HCT116 (cell line): ENCODE measurements at regions not wholly inside any gene's neighbourhood (a gene's known extent, or its start where the extent isn't known, plus 50 kb on each side); places are given as distances from the start of the nearest gene placed in this dataset.

Source experiments
- ATAC-seq: fragments of 200-7000 bp; cut with Tn5 transposase; 2 replicates; pipeline ENCODE4 v1.9.1; 2020; ENCODE audit warnings: mild to moderate bottlenecking, moderate library complexity
- BruUV-seq: library from RNA; stranded (reverse); fragments of 400-500 nt; replicated peaks from 2 replicates; lab custom pipeline; 2021; lab: Mats Ljungman, UMichigan
- CTCF ChIA-PET: fragments of 300-600 bp; sonication (Branson Sonifier 250); formaldehyde crosslinking; loops from one replicate; lab custom pipeline; 2021; ENCODE audit warnings: antibody characterized with exemption; lab: Charles Lee
- POLR2A ChIA-PET: fragments of 300-600, 350-600 bp; sonication (Branson Sonifier 250); formaldehyde crosslinking; loops from one replicate; lab custom pipeline; 2021; ENCODE audit warnings: antibody characterized with exemption; lab: Charles Lee
- RAD21 ChIA-PET, 2 experiments: fragments of 300-600 bp; sonication (Branson Sonifier 250); formaldehyde crosslinking; loops; one replicate each; lab custom pipeline; 2023; ENCODE audit warnings: low total read pairs in 2 of 2; ENCODE audit not compliant: uncharacterized antibody in 2 of 2, unreplicated experiment in 2 of 2, low non-redundant PET in 1 of 2; lab: Charles Lee
- DNase-seq: peaks from one replicate; pipeline ENCODE4 v3.0.0-alpha.2; 2010; ENCODE audit warnings: low read depth, low spot score
- H2AFZ ChIP-seq: fragments of 200-600 bp; shearing (Covaris generic), sonication (generic); 2 replicates; pipeline ENCODE4 v1.6.1; 2017; ENCODE audit warnings: low read depth, mixed run types, mixed read lengths, antibody characterized with exemption, low read length; ENCODE audit not compliant: poor library complexity, severe bottlenecking
- H3K27ac ChIP-seq: 2 replicates; pipeline ENCODE4 v1.5.1; 2012; ENCODE audit warnings: low read depth, low read length
- H3K27me3 ChIP-seq: fragments of 200-600 bp; sonication (generic); 2 replicates; pipeline ENCODE4 v1.6.1; 2016; ENCODE audit warnings: mixed run types, low read length, mixed read lengths; ENCODE audit not compliant: insufficient read depth
- H3K36me3 ChIP-seq, 2 experiments: fragments of 200-500 bp in 1 of 2; fragments of 200-600 bp in 1 of 2; sonication (Bioruptor generic) in 1 of 2; sonication (generic) in 1 of 2; 2 replicates each; pipeline versions ENCODE4 v1.5.1 to v1.6.1; 2014 to 2016; ENCODE audit warnings: low read length in 2 of 2, inconsistent platforms in 1 of 2, mixed read lengths in 1 of 2, mixed run types in 1 of 2; ENCODE audit not compliant: insufficient read depth in 2 of 2, control insufficient read depth in 1 of 2
- H3K4me1 ChIP-seq, 2 experiments: fragments of 200-600 bp in 1 of 2; sonication (generic) in 1 of 2; 2 replicates each; pipeline versions ENCODE4 v1.5.1 to v1.6.1; 2012 to 2017; ENCODE audit warnings: low read length in 2 of 2, inconsistent platforms in 1 of 2, mild to moderate bottlenecking in 1 of 2, mixed read lengths in 1 of 2, mixed run types in 1 of 2, moderate library complexity in 1 of 2; ENCODE audit not compliant: insufficient read depth in 2 of 2, control insufficient read depth in 1 of 2
- H3K4me2 ChIP-seq: fragments of 200-600 bp; sonication (generic); 2 replicates; pipeline ENCODE4 v1.6.1; 2017; ENCODE audit warnings: mixed run types, low read length, mixed read lengths
- H3K4me3 ChIP-seq, 2 experiments: fragments of 200-600 bp in 1 of 2; sonication (generic) in 1 of 2; replicated peaks in 1 of 2; 2 replicates each; pipeline ENCODE4 v1.5.1; 2011 to 2016; ENCODE audit warnings: low read length in 2 of 2, control low read depth in 1 of 2, low read depth in 1 of 2, mild to moderate bottlenecking in 1 of 2, mixed read lengths in 1 of 2, mixed run types in 1 of 2
- H3K79me2 ChIP-seq: fragments of 200-600 bp; sonication (generic); 2 replicates; pipeline ENCODE4 v1.6.1; 2017; ENCODE audit warnings: mild to moderate bottlenecking, mixed run types, low read length, moderate library complexity, mixed read lengths; ENCODE audit not compliant: insufficient read depth
- H3K9ac ChIP-seq: fragments of 200-600 bp; sonication (generic); 2 replicates; pipeline ENCODE4 v1.6.1; 2016; ENCODE audit warnings: low read length, mixed read lengths
- H3K9me2 ChIP-seq: fragments of 200-600 bp; sonication (generic), shearing (Covaris generic); 2 replicates; pipeline ENCODE4 v1.6.1; 2017; ENCODE audit warnings: mixed run types, mild to moderate bottlenecking, moderate library complexity; ENCODE audit not compliant: insufficient read depth
- H3K9me3 ChIP-seq, 2 experiments: fragments of 200-500 bp in 1 of 2; fragments of 200-600 bp in 1 of 2; sonication (Bioruptor generic) in 1 of 2; sonication (generic) in 1 of 2; 2 replicates each; pipeline ENCODE4 v1.6.1; 2014 to 2017; ENCODE audit warnings: low read length in 2 of 2, mixed read lengths in 2 of 2, inconsistent platforms in 1 of 2, low read depth in 1 of 2, mild to moderate bottlenecking in 1 of 2, mixed run types in 1 of 2, moderate library complexity in 1 of 2; ENCODE audit not compliant: control insufficient read depth in 1 of 2, insufficient read depth in 1 of 2
- H4K20me1 ChIP-seq: fragments of 200-600 bp; sonication (generic), shearing (Covaris generic); 2 replicates; pipeline ENCODE4 v1.6.1; 2017; ENCODE audit warnings: mixed run types, mild to moderate bottlenecking, moderate library complexity; ENCODE audit not compliant: insufficient read depth
- CBX3 ChIP-seq: IDR thresholded peaks from 2 replicates; pipeline ENCODE4 v1.6.1; 2012; ENCODE audit warnings: low read depth
- CTCF ChIP-seq, 3 experiments: fragments of 200-600 bp in 1 of 3; sonication (generic) in 1 of 3; IDR thresholded peaks in 2 of 3; conservative IDR thresholded peaks in 1 of 3; 2 replicates each; pipeline ENCODE4 v1.5.1; 2012 to 2017; ENCODE audit warnings: low read depth in 2 of 3, low read length in 2 of 3, antibody characterized with exemption in 1 of 3, borderline replicate concordance in 1 of 3, control low read depth in 1 of 3, mild to moderate bottlenecking in 1 of 3, mixed read lengths in 1 of 3, mixed run types in 1 of 3, moderate library complexity in 1 of 3; ENCODE audit not compliant: insufficient read depth in 1 of 3
- RAD21 ChIP-seq: IDR thresholded peaks from 2 replicates; pipeline ENCODE4 v1.6.1; 2012; ENCODE audit warnings: low read depth, mild to moderate bottlenecking
- SIN3A ChIP-seq: IDR thresholded peaks from 2 replicates; pipeline ENCODE4 v1.6.1; 2012; ENCODE audit warnings: low read depth
- SP1 ChIP-seq: IDR thresholded peaks from 2 replicates; pipeline ENCODE4 v1.6.1; 2012; ENCODE audit warnings: low read depth
- SRF ChIP-seq: IDR thresholded peaks from 2 replicates; pipeline ENCODE4 v1.6.1; 2012; ENCODE audit warnings: low read depth
- ZNF274 ChIP-seq: fragments of 200-500 bp; sonication (Bioruptor generic); IDR thresholded peaks from 2 replicates; pipeline ENCODE4 v1.6.1; 2014; ENCODE audit warnings: mild to moderate bottlenecking, low read depth, low read length, inconsistent platforms
- intact Hi-C: fragments of 100-400 bp; cut with micrococcal nuclease; formaldehyde crosslinking; loops from 2 replicates; pipeline ENCODE4 v1.10.0; 2022
- TF ChIP-seq, protein P1 (sequence below): IDR thresholded peaks from 2 replicates; pipeline ENCODE4 v1.6.1; 2012; ENCODE audit warnings: low read depth
- TF ChIP-seq, protein P2 (sequence below): IDR thresholded peaks from 2 replicates; pipeline ENCODE4 v1.6.1; 2012
- TF ChIP-seq, protein P3 (sequence below): IDR thresholded peaks from 2 replicates; pipeline ENCODE4 v1.6.1; 2012

DNA sequence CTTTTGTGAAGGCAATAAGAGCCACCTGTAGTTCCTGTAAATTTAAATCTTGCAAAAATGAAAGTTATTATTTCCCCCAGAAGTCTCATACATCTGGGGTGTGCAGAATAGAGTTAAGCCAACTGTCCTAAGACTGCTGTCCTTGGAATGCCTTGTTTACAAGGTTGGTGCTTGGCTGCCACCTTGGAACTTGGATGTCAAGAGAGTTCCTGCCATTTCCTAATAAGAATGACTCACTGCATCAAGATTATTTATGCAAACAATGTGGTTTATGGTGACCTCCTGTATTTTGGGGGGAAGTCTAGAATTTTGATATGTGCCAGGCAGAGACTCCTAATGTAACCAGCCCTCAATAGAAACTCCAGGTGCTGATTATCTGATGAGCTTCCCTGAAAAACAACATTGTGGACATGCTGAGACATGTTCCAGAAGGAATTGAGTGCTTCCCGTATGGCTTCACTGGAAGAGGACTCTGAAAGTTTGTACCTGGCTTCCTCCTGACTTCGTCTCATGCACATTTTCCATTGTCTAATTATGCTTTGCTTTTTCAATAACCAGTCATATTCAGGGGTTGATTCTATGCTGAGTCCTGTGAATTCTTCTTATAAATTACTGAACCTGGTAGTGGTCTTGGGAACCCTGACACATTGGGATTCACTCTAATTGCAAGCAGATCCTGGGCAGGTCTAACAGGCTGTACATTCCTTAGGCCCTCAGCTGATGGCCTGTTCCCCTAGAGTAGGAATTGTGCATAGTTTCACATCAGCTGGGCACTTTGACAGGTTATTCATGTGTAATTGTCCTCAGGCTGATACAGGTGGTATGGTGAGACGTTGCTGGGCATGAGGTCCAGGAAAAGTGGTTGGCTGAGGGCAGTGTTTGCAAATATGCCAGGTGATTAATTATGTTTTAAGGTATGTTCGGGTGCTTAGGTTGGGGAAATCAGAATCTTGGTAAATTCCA lies 1370.7 kb upstream of the TMEM132C start:
- TF ChIP-seq, protein P1, sequence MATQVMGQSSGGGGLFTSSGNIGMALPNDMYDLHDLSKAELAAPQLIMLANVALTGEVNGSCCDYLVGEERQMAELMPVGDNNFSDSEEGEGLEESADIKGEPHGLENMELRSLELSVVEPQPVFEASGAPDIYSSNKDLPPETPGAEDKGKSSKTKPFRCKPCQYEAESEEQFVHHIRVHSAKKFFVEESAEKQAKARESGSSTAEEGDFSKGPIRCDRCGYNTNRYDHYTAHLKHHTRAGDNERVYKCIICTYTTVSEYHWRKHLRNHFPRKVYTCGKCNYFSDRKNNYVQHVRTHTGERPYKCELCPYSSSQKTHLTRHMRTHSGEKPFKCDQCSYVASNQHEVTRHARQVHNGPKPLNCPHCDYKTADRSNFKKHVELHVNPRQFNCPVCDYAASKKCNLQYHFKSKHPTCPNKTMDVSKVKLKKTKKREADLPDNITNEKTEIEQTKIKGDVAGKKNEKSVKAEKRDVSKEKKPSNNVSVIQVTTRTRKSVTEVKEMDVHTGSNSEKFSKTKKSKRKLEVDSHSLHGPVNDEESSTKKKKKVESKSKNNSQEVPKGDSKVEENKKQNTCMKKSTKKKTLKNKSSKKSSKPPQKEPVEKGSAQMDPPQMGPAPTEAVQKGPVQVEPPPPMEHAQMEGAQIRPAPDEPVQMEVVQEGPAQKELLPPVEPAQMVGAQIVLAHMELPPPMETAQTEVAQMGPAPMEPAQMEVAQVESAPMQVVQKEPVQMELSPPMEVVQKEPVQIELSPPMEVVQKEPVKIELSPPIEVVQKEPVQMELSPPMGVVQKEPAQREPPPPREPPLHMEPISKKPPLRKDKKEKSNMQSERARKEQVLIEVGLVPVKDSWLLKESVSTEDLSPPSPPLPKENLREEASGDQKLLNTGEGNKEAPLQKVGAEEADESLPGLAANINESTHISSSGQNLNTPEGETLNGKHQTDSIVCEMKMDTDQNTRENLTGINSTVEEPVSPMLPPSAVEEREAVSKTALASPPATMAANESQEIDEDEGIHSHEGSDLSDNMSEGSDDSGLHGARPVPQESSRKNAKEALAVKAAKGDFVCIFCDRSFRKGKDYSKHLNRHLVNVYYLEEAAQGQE, result no peak
- TF ChIP-seq CBX3 (no peak), SRF (no peak), RAD21 (no peak), SIN3A (no peak), CTCF (IDR thresholded peaks at IDR 0.05 in 2 of 3, conservative IDR thresholded peaks at IDR 0.05 in 1 of 3; ENCODE audit: borderline replicate concordance in 1 of 3, insufficient read depth in 1 of 3, low read depth in 2 of 3, low read length in 2 of 3) (no peak), ZNF274 (no peak), SP1 (no peak)
- TF ChIP-seq, protein P2, sequence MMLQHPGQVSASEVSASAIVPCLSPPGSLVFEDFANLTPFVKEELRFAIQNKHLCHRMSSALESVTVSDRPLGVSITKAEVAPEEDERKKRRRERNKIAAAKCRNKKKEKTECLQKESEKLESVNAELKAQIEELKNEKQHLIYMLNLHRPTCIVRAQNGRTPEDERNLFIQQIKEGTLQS, result no peak
- TF ChIP-seq, protein P3, sequence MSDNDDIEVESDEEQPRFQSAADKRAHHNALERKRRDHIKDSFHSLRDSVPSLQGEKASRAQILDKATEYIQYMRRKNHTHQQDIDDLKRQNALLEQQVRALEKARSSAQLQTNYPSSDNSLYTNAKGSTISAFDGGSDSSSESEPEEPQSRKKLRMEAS, result no peak
- TF ChIP-seq, all 23 proteins: peak for 0
- H3K36me3 ChIP-seq, result no peaks in the 10 kb centered on the region
- H3K9ac ChIP-seq, result no peak overlapping the region
- ChIA-PET POLR2A (no interaction called here), CTCF (no interaction called here), RAD21 (no interaction called here)
- no peaks in the 10 kb centered on the region for H3K27me3 ChIP-seq
- intact Hi-C loops, result no loop called here
- no peaks in the 10 kb centered on the region for H3K9me2 ChIP-seq
- no peak for DNase-seq
- no TSS peak for BruUV-seq
- no peak overlapping the region for H2AFZ ChIP-seq
- H3K4me2 ChIP-seq, result no peak overlapping the region
- no peaks in the 10 kb centered on the region for H3K9me3 ChIP-seq
- H3K4me3 ChIP-seq, result no peak overlapping the region
- H3K27ac ChIP-seq, result no peak overlapping the region
- ATAC-seq, result no peak
- H3K4me1 ChIP-seq, result no peaks in the 10 kb centered on the region
- H3K79me2 ChIP-seq, result no peaks in the 10 kb centered on the region
- H4K20me1 ChIP-seq, result no peaks in the 10 kb centered on the region
